Esophagus muscularis mucosa (tissue), 4 donors: ENCODE measurements at regions not wholly inside any gene's neighbourhood (a gene's known extent, or its start where the extent isn't known, plus 50 kb on each side); places are given as distances from the start of the nearest gene placed in this dataset.

ENCODE experiments used
- DNase-seq: peaks from one replicate; pipeline ENCODE4 v3.0.0-alpha.2; 2017; ENCODE audit errors: extremely low spot score
- H3K27ac ChIP-seq, 4 donors: fragments of 200-600 bp; sonication (generic); replicated peaks in 1 of 4; 1 replicate in 3 of 4; 2 replicates in 1 of 4; pipeline ENCODE4 v1.5.1; 2016 to 2019; ENCODE audit warnings: mild to moderate bottlenecking in 1 of 4
- H3K27me3 ChIP-seq, 4 donors: fragments of 200-600 bp; sonication (generic); one replicate each; pipeline versions ENCODE4 v1.5.1 to v1.6.0; 2016 to 2019
- H3K36me3 ChIP-seq, 4 donors: fragments of 200-600 bp; sonication (generic); one replicate each; pipeline ENCODE4 v1.5.1; 2016 to 2019
- H3K4me1 ChIP-seq, 4 donors: fragments of 200-600 bp; sonication (generic); one replicate each; pipeline ENCODE4 v1.5.1; 2016 to 2019
- H3K4me3 ChIP-seq, 4 donors: fragments of 200-600 bp; sonication (generic); 1 replicate in 2 of 4; 2 replicates in 2 of 4; pipeline ENCODE4 v1.5.1; 2016 to 2019; ENCODE audit warnings: mild to moderate bottlenecking in 4 of 4, moderate library complexity in 1 of 4
- H3K9me3 ChIP-seq, 4 donors: fragments of 200-600 bp; sonication (generic); 1 replicate in 3 of 4; 2 replicates in 1 of 4; pipeline ENCODE4 v1.5.1; 2016 to 2019
- EP300 ChIP-seq: sonication (generic); formaldehyde crosslinking; IDR thresholded peaks from one replicate; pipeline ENCODE4 v1.6.1; 2017; ENCODE audit warnings: antibody characterized with exemption
- POLR2A ChIP-seq: fragments of 450-650 bp; IDR thresholded peaks from one replicate; pipeline ENCODE4 v1.6.1; 2017; ENCODE audit warnings: antibody characterized with exemption, moderate library complexity, mild to moderate bottlenecking, low read depth
- POLR2AphosphoS5 ChIP-seq, 2 donors: sonication (generic); formaldehyde crosslinking; IDR thresholded peaks; one replicate each; pipeline ENCODE4 v1.6.1; 2017; ENCODE audit warnings: antibody characterized with exemption in 2 of 2
- WGBS: methylation state at CpG from one replicate; pipeline ENCODE4 v1.1.5; 2018; 5-methylcytosine and 5-hydroxymethylcytosine counted together
- intact Hi-C: fragments of 100-400 bp; cut with DNase I; formaldehyde crosslinking; loops from one replicate; pipeline ENCODE4 v1.15.1; 2023
- TF ChIP-seq, protein P1 (sequence below), 3 experiments: fragments of 200-600 bp in 2 of 3; fragments of 450-650 bp in 1 of 3; sonication (generic) in 2 of 3; IDR thresholded peaks; one replicate each; pipeline ENCODE4 v1.5.1; 2017 to 2019; ENCODE audit warnings: antibody characterized with exemption in 3 of 3, mild to moderate bottlenecking in 2 of 3, moderate library complexity in 1 of 3

- TF ChIP-seq, protein P1, sequence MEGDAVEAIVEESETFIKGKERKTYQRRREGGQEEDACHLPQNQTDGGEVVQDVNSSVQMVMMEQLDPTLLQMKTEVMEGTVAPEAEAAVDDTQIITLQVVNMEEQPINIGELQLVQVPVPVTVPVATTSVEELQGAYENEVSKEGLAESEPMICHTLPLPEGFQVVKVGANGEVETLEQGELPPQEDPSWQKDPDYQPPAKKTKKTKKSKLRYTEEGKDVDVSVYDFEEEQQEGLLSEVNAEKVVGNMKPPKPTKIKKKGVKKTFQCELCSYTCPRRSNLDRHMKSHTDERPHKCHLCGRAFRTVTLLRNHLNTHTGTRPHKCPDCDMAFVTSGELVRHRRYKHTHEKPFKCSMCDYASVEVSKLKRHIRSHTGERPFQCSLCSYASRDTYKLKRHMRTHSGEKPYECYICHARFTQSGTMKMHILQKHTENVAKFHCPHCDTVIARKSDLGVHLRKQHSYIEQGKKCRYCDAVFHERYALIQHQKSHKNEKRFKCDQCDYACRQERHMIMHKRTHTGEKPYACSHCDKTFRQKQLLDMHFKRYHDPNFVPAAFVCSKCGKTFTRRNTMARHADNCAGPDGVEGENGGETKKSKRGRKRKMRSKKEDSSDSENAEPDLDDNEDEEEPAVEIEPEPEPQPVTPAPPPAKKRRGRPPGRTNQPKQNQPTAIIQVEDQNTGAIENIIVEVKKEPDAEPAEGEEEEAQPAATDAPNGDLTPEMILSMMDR (IDR thresholded peaks at IDR 0.05) = no peak
- TF ChIP-seq EP300 (no peak), POLR2A (no peak), POLR2AphosphoS5 (IDR thresholded peaks at IDR 0.05) (no peak)
- intact Hi-C loops = no loop called here
- Histone ChIP-seq H3K27ac (no peak overlapping the region), H3K4me3 (no peak overlapping the region), H3K27me3 (peaks cover 0 to 22% (median 0%) of the 10 kb centered on the region in 4 donors), H3K4me1 (no peaks in the 10 kb centered on the region), H3K9me3 (peaks cover 0 to 11% (median 2%) of the 10 kb centered on the region in 4 donors), H3K36me3 (no peaks in the 10 kb centered on the region)
- WGBS = 67% methylated on average over 2 of the region's 2 CpGs
- no peak for DNase-seq
Observed at GRCh38 chr16:16966439-16966838, 504.3 kb downstream of the XYLT1 start.

DNA sequence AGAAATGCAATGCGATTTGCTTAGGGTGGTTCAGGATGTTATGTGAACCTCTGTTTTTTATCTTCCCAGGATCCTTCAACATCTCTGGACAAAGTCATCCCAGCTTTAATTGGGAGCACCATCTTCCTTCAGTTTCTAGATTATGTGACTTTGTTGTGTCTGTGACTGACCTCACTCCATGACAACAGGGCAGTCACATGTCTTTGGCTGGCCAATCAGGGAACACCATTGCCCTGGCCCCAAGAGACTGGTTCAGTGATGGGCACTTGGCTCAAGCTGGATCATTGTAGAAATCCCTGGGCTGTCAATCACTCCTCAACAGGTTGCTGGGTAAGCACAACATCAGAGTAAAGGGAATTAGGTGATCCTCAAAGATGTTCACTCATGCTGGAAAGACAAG is 499.7 kb downstream of the XYLT1 start:
- intact Hi-C loops = no loop called here
- H3K27ac ChIP-seq = no peak overlapping the region
- H3K9me3 ChIP-seq = peaks cover 0 to 11% (median 2%) of the 10 kb centered on the region in 4 donors
- TF ChIP-seq, protein P1 (IDR thresholded peaks at IDR 0.05) = no peak
- TF ChIP-seq POLR2A = no peak
- TF ChIP-seq EP300 = no peak
- no peak for TF ChIP-seq POLR2AphosphoS5 (IDR thresholded peaks at IDR 0.05)
- peaks cover 0 to 25% (median 0%) of the 10 kb centered on the region in 4 donors for H3K27me3 ChIP-seq
- WGBS = 81% methylated on average over 1 of the region's 1 CpG
- DNase-seq = no peak
- H3K4me3 ChIP-seq = no peak overlapping the region
- H3K4me1 ChIP-seq = no peaks in the 10 kb centered on the region
- H3K36me3 ChIP-seq = no peaks in the 10 kb centered on the region

- Histone ChIP-seq H3K27me3 (peaks cover 0 to 25% (median 0%) of the 10 kb centered on the region in 4 donors), H3K4me3 (no peak overlapping the region), H3K4me1 (no peaks in the 10 kb centered on the region), H3K9me3 (peaks cover 0 to 11% (median 2%) of the 10 kb centered on the region in 4 donors), H3K27ac (no peak overlapping the region), H3K36me3 (no peaks in the 10 kb centered on the region)
- TF ChIP-seq, protein P1 (IDR thresholded peaks at IDR 0.05) = no peak
- TF ChIP-seq POLR2AphosphoS5 (IDR thresholded peaks at IDR 0.05) (no peak), EP300 (no peak), POLR2A (no peak)
- intact Hi-C loops = no loop called here
- WGBS = 96% methylated on average over 4 of the region's 4 CpGs
- DNase-seq = no peak
Observed at GRCh38 chr16:16972831-16973230, 497.9 kb downstream of the XYLT1 start.

DNA sequence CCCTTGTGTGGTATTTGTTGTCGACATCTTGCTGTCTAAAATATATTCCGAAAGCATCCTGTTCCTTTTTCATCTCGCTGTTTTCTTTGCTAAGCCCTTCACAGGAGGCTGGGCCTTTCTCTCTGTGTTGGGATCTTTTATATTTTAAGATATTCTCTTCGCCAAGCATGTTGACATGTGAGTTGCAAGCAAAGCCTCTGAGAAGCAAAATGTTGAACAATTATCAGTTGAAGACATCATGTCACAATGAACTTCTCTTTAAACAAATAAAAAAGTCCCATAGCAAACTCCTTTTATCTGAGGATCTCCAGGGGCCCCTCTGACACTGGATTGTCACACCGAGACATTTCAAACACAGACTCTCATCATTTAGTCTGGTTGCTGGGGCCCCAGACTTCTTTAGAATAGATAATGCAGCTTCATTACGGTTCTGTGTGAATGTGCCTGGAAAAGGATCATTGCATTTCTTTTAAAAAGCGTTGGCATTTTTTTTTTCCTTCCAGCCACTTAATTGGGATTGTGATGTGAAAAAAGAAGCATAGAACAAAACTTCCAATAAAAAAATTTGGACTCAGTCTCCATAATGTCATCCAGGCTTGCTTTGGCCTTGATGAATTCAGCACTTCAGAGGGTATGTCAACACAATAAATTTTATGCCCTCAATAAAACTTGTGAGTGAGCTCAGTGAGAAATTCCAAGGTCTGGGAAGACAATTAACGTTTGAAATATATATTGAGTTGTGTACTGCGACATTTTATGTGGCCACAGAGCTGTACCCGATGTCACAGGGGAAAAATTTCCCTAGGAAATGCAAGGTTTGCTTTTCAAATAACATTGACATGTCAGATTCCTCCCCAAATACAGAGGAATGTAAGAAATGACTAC is 496.8 kb downstream of the XYLT1 start:
- intact Hi-C loops = no loop called here
- H3K27me3 ChIP-seq = peaks cover 0 to 24% (median 0%) of the 10 kb centered on the region in 4 donors
- H3K4me3 ChIP-seq = no peak overlapping the region
- no peak overlapping the region for H3K27ac ChIP-seq
- 62% methylated on average over 10 of the region's 10 CpGs for WGBS
- no peaks in the 10 kb centered on the region for H3K4me1 ChIP-seq
- TF ChIP-seq POLR2A (no peak), EP300 (no peak), POLR2AphosphoS5 (IDR thresholded peaks at IDR 0.05) (no peak)
- TF ChIP-seq, protein P1 (IDR thresholded peaks at IDR 0.05) = no peak
- no peaks in the 10 kb centered on the region for H3K36me3 ChIP-seq
- no peak for DNase-seq
- H3K9me3 ChIP-seq = peaks cover 0 to 9% (median 2%) of the 10 kb centered on the region in 4 donors
